VCaP (cell line): ENCODE measurements at regions not wholly inside any gene's neighbourhood (a gene's known extent, or its start where the extent isn't known, plus 50 kb on each side); places are given as distances from the start of the nearest gene placed in this dataset.

Experiments
- H3K27ac ChIP-seq: fragments of 450-650 bp; 2 replicates; pipeline ENCODE4 v1.5.1; 2017
- CTCF ChIP-seq: fragments of 450-650 bp; conservative IDR thresholded peaks from 2 replicates; pipeline ENCODE4 v1.5.1; 2017; ENCODE audit warnings: mild to moderate bottlenecking, moderate library complexity

DNA sequence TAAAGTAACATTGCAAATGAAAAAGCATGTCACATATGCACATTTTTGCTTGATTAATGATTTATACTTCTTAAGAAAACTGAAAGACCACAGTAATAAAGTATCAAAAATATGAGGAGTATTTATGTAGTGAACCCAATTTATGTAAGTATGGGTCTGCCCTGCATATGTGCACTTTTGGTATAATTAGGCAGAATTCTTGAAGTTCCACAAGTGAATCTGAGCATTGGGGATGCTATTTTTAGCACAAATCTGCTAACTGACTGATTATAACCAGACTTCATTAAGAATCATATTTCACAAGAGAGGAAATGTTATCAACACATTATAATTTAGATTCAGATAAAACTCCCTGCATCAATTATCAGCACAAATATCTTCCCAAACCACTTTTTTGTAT lies 407.1 kb upstream of the LRRC4C start:
- no peak overlapping the region for H3K27ac ChIP-seq
- TF ChIP-seq CTCF, result no peak

GRCh38 chr11:41868606-41869005 lies 409.2 kb upstream of the LRRC4C start:
- no peak for TF ChIP-seq CTCF
- no peak overlapping the region for H3K27ac ChIP-seq

GRCh38 chr11:41872426-41872825 lies 413.0 kb upstream of the LRRC4C start:
- H3K27ac ChIP-seq, result no peak overlapping the region
- TF ChIP-seq CTCF, result no peak

DNA sequence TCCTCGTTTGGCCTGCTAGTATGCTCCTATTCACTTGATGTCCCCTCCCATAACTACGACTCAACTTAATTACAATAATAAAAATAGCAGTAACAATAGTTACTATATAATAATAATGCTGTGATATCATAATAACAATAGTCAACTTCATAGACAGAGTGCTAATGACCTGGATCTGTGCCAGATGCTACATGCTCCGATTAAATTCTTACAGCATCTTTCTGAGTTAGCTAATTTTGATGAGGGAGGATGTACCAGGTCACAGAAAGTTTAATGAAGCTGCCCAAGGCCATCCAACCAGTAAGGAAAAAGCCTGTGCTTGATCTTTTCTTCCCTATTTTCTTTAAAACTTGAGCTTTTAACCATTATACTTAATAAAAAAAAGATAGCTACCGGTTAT lies 413.4 kb upstream of the LRRC4C start:
- no peak for TF ChIP-seq CTCF
- no peak overlapping the region for H3K27ac ChIP-seq

DNA sequence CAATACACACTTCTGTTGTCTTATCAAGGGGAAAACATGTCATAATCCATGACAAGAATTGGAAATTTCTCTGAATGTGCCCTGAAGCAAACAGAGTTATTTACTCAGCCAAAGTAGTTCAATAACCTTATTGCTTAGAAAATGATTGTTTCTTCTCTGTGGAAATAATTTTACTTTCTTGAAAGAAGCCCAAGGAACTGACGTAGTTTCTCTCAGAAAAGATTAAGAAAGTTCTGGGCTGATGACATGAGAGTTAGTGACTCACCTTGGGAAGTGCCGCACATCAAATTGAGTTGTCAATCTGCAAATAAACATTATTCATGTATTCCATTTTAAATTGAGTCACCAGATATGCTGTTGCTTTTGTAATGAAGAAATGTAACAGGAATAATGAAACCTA lies 418.6 kb upstream of the LRRC4C start:
- no peak overlapping the region for H3K27ac ChIP-seq
- no peak for TF ChIP-seq CTCF

- no peak for TF ChIP-seq CTCF
- H3K27ac ChIP-seq, result no peak overlapping the region
Observed at GRCh38 chr11:41879214-41879613, 419.8 kb upstream of the LRRC4C start.

GRCh38 chr11:41895081-41895480 lies 435.6 kb upstream of the LRRC4C start:
- TF ChIP-seq CTCF, result no peak
- H3K27ac ChIP-seq, result no peak overlapping the region

DNA sequence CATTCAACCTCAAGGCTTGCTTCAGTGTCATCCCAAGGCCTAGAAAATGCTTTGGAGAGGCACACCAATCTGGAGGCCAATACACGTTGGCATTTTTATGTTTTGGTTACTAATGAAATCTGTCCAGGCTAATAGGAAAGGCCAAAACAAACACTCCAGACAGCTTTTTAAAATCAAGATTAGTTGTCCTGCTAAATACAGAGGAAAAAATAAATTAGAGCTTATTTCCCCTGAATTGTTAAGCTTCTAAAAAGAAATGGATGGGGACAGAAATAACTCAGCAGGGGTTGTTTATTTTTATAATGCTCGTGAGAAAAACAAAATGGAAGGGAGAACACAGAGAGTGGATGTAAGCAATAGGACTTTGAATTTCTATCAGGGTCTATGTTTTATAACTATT lies 438.5 kb upstream of the LRRC4C start:
- no peak for TF ChIP-seq CTCF
- no peak overlapping the region for H3K27ac ChIP-seq
